ENCODE measurements at regions not wholly inside any gene's neighbourhood (a gene's known extent, or its start where the extent isn't known, plus 50 kb on each side); places are given as distances from the start of the nearest gene placed in this dataset.
"Not testable (repeated sequence)": the region's sequence is repeated elsewhere in the genome, so short reads cannot be mapped to it uniquely, and the experiment has no call there.

DNA sequence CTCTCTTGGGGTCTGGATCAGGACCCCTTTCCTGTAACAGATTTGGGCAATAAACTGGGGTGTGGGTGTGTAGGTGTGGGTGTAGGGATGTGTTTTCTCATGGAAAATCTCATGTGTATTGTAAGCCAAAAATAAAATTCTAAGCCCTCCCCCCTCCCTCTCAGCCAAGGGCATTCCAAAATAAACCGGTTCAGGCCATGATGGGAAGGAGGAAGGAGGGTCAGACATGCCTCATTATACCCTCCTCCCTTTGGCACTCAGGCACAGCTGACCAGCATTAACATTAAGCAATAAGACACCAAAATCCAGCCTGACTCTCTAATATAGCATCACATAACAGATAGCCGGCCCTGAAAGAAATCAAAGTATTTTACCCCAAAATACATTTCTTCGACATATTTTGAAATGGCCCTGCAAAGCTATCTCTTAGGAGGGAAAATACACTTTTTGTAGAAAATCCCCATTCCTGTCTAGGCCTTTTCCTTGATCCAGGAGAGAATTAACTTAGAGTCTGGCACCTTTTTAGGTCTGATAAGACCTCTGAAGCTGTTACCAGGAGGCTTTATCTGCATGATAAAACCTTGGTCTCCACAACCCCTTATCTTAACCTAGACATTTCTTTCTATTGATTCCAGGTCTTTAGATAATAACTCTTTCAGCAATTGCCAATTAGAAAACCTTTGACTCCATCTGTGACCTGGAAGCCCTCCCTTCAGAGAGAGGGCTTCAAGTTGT lies 128.7 kb upstream of the COL5A2 start:
- no peak overlapping the region for H3K27ac Mint-ChIP-seq (ENCODE audit: unreplicated experiment)
- no peaks in the 10 kb centered on the region for H3K27me3 Mint-ChIP-seq (ENCODE audit: low read depth)
- peaks cover 3% of the 10 kb centered on the region for H3K9me3 Mint-ChIP-seq
- DNase-seq (ENCODE audit: low read depth, low spot score): no peak
- no peak for TF ChIP-seq CTCF (conservative IDR thresholded peaks at IDR 0.05)
- no peak overlapping the region for H3K4me3 Mint-ChIP-seq
- peaks cover 7% of the 10 kb centered on the region for H3K4me1 Mint-ChIP-seq
- H3K36me3 Mint-ChIP-seq (ENCODE audit: low read depth): peaks cover 3% of the 10 kb centered on the region

- Mint-ChIP-seq H3K4me3 (no peak overlapping the region), H3K27me3 (ENCODE audit: low read depth) (no peaks in the 10 kb centered on the region), H3K27ac (ENCODE audit: unreplicated experiment) (no peak overlapping the region), H3K9me3 (peaks cover 3% of the 10 kb centered on the region), H3K4me1 (peaks cover 7% of the 10 kb centered on the region), H3K36me3 (ENCODE audit: low read depth) (peaks cover 3% of the 10 kb centered on the region)
- DNase-seq (ENCODE audit: low read depth, low spot score): no peak
- TF ChIP-seq CTCF (conservative IDR thresholded peaks at IDR 0.05): no peak
Observed at GRCh38 chr2:189309331-189309730, 129.8 kb upstream of the COL5A2 start.

GRCh38 chr2:189312211-189312610 lies 129.1 kb upstream of the WDR75 start:
- peaks cover 5% of the 10 kb centered on the region for H3K9me3 Mint-ChIP-seq
- no peaks in the 10 kb centered on the region for H3K27me3 Mint-ChIP-seq (ENCODE audit: low read depth)

GRCh38 chr2:189312643-189313042 lies 128.6 kb upstream of the WDR75 start:
- H3K27ac Mint-ChIP-seq (ENCODE audit: unreplicated experiment): no peak overlapping the region
- H3K36me3 Mint-ChIP-seq (ENCODE audit: low read depth): peaks cover 3% of the 10 kb centered on the region

More at GRCh38 chr2:189312211-189312610, 129.1 kb upstream of the WDR75 start:
- no peak overlapping the region for H3K27ac Mint-ChIP-seq (ENCODE audit: unreplicated experiment)
- TF ChIP-seq CTCF (conservative IDR thresholded peaks at IDR 0.05): no peak
- no peak for DNase-seq (ENCODE audit: low read depth, low spot score)
- no peaks in the 10 kb centered on the region for H3K4me1 Mint-ChIP-seq
- no peak overlapping the region for H3K4me3 Mint-ChIP-seq
- H3K36me3 Mint-ChIP-seq (ENCODE audit: low read depth): peaks cover 3% of the 10 kb centered on the region

GRCh38 chr2:189318761-189319160 lies 122.5 kb upstream of the WDR75 start:
- no peak for TF ChIP-seq CTCF (conservative IDR thresholded peaks at IDR 0.05)
- DNase-seq (ENCODE audit: low read depth, low spot score): no peak
- H3K27me3 Mint-ChIP-seq (ENCODE audit: low read depth): no peaks in the 10 kb centered on the region
- no peaks in the 10 kb centered on the region for H3K4me1 Mint-ChIP-seq
- no peaks in the 10 kb centered on the region for H3K36me3 Mint-ChIP-seq (ENCODE audit: low read depth)
- H3K27ac Mint-ChIP-seq (ENCODE audit: unreplicated experiment): no peak overlapping the region
- no peak overlapping the region for H3K4me3 Mint-ChIP-seq
- peaks cover 5% of the 10 kb centered on the region for H3K9me3 Mint-ChIP-seq

More at GRCh38 chr2:189312643-189313042, 128.6 kb upstream of the WDR75 start:
- TF ChIP-seq CTCF (conservative IDR thresholded peaks at IDR 0.05): no peak
- Mint-ChIP-seq H3K4me1 (no peaks in the 10 kb centered on the region), H3K27me3 (ENCODE audit: low read depth) (no peaks in the 10 kb centered on the region), H3K9me3 (peaks cover 5% of the 10 kb centered on the region), H3K4me3 (no peak overlapping the region)
- DNase-seq (ENCODE audit: low read depth, low spot score): no peak

DNA sequence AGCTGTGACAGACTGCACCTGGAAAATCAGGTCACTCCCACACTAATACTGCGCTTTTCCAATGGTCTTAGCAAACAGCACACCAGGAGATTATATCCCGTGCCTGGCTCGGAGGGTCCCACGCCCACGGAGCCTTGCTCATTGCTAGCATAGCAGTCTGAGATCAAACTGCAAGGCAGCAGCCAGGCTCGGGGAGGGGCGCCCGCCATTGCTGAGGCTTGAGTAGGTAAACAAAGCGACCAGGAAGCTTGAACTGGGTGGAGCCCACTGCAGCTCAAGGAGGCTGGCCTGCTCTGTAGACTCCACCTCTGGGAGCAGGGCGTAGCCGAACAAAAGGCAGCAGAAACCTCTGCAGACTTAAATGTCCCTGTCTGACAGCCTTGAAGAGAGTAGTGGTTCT lies 121.8 kb upstream of the WDR75 start:
- not testable (repeated sequence) for H3K4me1 Mint-ChIP-seq; DNase-seq (ENCODE audit: low read depth, low spot score); H3K9me3 Mint-ChIP-seq; H3K36me3 Mint-ChIP-seq (ENCODE audit: low read depth); H3K27ac Mint-ChIP-seq (ENCODE audit: unreplicated experiment); H3K4me3 Mint-ChIP-seq; H3K27me3 Mint-ChIP-seq (ENCODE audit: low read depth)
